AG09309 (cell line): ENCODE measurements at regions not wholly inside any gene's neighbourhood (a gene's known extent, or its start where the extent isn't known, plus 50 kb on each side); places are given as distances from the start of the nearest gene placed in this dataset.
A peak's percentile ranks its signal among the peaks of the same experiment; 100 is the strongest.

ENCODE experiments used
- DNase-seq: peaks from one replicate; pipeline ENCODE4 v3.0.0-alpha.2; 2010; ENCODE audit warnings: low read depth
- H3K4me3 ChIP-seq: 2 replicates; pipeline ENCODE4 v1.5.1; 2011; ENCODE audit warnings: mild to moderate bottlenecking, low read depth, low read length, moderate library complexity; ENCODE audit not compliant: control insufficient read depth
- TF ChIP-seq, protein P1 (sequence below): IDR thresholded peaks from 2 replicates; pipeline ENCODE4 v1.5.1; 2011; ENCODE audit warnings: mild to moderate bottlenecking, low read depth, low read length, inconsistent platforms; ENCODE audit not compliant: insufficient read depth, control insufficient read depth; ENCODE audit errors: missing control alignments

DNA sequence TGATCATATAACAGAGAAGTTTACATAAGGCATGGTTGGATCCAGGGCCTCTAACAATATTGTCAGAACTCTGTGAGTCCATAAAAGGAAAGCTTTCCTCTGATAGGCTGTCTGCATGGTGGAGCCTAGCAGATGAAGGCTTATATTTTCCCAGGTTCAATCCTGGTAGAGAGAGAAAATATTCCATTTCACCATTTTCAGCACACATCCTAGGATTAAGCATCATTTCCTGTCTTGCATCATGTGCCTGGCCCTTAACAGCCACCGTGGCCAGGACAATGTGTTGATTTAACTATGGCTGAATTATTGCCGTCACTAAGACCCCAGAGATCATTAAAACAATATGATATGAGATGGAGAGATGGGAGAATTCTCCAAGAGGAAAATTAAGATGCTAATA is 90.9 kb upstream of the GRIA1 start:
- DNase-seq: no peak
- TF ChIP-seq, protein P1, sequence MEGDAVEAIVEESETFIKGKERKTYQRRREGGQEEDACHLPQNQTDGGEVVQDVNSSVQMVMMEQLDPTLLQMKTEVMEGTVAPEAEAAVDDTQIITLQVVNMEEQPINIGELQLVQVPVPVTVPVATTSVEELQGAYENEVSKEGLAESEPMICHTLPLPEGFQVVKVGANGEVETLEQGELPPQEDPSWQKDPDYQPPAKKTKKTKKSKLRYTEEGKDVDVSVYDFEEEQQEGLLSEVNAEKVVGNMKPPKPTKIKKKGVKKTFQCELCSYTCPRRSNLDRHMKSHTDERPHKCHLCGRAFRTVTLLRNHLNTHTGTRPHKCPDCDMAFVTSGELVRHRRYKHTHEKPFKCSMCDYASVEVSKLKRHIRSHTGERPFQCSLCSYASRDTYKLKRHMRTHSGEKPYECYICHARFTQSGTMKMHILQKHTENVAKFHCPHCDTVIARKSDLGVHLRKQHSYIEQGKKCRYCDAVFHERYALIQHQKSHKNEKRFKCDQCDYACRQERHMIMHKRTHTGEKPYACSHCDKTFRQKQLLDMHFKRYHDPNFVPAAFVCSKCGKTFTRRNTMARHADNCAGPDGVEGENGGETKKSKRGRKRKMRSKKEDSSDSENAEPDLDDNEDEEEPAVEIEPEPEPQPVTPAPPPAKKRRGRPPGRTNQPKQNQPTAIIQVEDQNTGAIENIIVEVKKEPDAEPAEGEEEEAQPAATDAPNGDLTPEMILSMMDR: no peak
- H3K4me3 ChIP-seq: no peak overlapping the region

GRCh38 chr5:153400931-153401330 is 89.5 kb upstream of the GRIA1 start:
- H3K4me3 ChIP-seq: no peak overlapping the region
- TF ChIP-seq, protein P1: no peak
- no peak for DNase-seq

DNA sequence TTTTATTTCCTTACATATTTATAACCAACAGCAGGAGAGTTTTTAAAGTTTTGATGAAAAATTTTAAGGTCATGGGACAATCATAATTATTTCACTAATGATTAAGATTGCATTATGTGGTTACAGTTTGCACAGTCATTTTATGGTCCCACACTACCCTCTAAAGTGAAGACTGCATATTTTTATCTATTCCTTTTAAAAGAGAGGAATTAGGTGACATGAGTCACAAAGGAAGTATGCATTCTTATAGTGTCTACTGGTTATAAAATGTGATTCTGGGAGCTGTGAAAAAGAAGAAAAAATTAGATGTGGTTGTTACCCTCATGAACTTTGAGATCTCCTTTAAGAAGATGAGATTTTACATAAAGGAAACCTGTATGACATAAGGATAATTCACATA is 87.9 kb upstream of the GRIA1 start:
- H3K4me3 ChIP-seq: no peak overlapping the region
- TF ChIP-seq, protein P1: no peak
- DNase-seq: peak; percentile 1

- H3K4me3 ChIP-seq: no peak overlapping the region
- DNase-seq: no peak
- TF ChIP-seq, protein P1: no peak
These were observed 87.0 kb upstream of the GRIA1 start for GRCh38 chr5:153403470-153403869.

- TF ChIP-seq, protein P1: no peak
- DNase-seq: no peak
- H3K4me3 ChIP-seq: no peak overlapping the region
These were observed 85.7 kb upstream of the GRIA1 start for GRCh38 chr5:153404747-153405146.

GRCh38 chr5:153421676-153422075 is 68.8 kb upstream of the GRIA1 start:
- DNase-seq: no peak
- TF ChIP-seq, protein P1: no peak
- no peak overlapping the region for H3K4me3 ChIP-seq

DNA sequence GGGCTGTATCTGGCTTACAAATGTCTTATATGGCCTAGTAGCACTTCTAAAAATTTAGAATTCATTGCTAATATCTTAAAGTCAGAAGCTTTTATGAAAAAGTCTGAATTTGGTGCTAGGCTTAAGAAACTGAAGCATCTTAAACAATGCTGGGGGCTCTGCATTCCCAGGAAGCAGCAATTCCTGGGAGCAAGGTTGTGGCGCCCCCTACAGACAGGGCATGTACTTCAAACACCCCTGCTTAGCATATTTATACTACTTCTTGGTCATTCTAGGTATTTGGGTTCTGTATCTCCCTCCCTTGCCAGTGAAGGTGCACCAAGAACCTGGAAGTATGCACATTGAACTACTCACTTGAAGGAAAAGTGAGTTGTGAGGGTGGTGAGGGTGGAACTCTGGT is 64.6 kb upstream of the GRIA1 start:
- H3K4me3 ChIP-seq: no peak overlapping the region
- TF ChIP-seq, protein P1: no peak
- DNase-seq: no peak
